ENCODE measurements at regions not wholly inside any gene's neighbourhood (a gene's known extent, or its start where the extent isn't known, plus 50 kb on each side); places are given as distances from the start of the nearest gene placed in this dataset.

- no peak for TF ChIP-seq CTCF (IDR thresholded peaks at IDR 0.05)
- no peak for TF ChIP-seq EZH2 (IDR thresholded peaks at IDR 0.05)
Observed at GRCh38 chr6:63447134-63447533, 125.1 kb upstream of the LOC128125822 start.

Measured in neural progenitor cell (in vitro differentiated cells).